IPS-NIHi11 (cell line): ENCODE measurements at regions not wholly inside any gene's neighbourhood (a gene's known extent, or its start where the extent isn't known, plus 50 kb on each side); places are given as distances from the start of the nearest gene placed in this dataset.

Source experiments
- DNase-seq: peaks from one replicate; pipeline ENCODE4 v3.0.0; 2012; ENCODE audit warnings: mixed read lengths, low spot score

GRCh38 chr11:15489281-15489680, 374.6 kb downstream of the INSC start:
- DNase-seq, result no peak

- no peak for DNase-seq
These were observed 375.8 kb downstream of the INSC start for GRCh38 chr11:15490535-15490934.

GRCh38 chr11:15493066-15493465, 378.3 kb downstream of the INSC start:
- peak; percentile 28 for DNase-seq

- no peak for DNase-seq
These were observed 379.3 kb downstream of the INSC start for GRCh38 chr11:15493921-15494620.

- no peak for DNase-seq
These were observed 380.0 kb downstream of the INSC start for GRCh38 chr11:15494740-15495139.

- no peak for DNase-seq
These were observed 380.7 kb downstream of the INSC start for GRCh38 chr11:15495462-15495861.

- DNase-seq, result no peak
These were observed 382.6 kb downstream of the INSC start for GRCh38 chr11:15497366-15497765.

- DNase-seq, result no peak
These were observed 385.0 kb downstream of the INSC start for GRCh38 chr11:15499674-15500073.

GRCh38 chr11:15500643-15501042, 385.9 kb downstream of the INSC start:
- DNase-seq, result no peak

GRCh38 chr11:15501566-15501965, 386.8 kb downstream of the INSC start:
- DNase-seq, result no peak

GRCh38 chr11:15505155-15505554, 390.4 kb downstream of the INSC start:
- no peak for DNase-seq

GRCh38 chr11:15507592-15507991, 392.9 kb downstream of the INSC start:
- no peak for DNase-seq

GRCh38 chr11:15509082-15509481, 394.4 kb downstream of the INSC start:
- DNase-seq, result no peak

- DNase-seq, result no peak
These were observed 404.5 kb downstream of the INSC start for GRCh38 chr11:15519124-15519791.

- DNase-seq, result no peak
These were observed 405.2 kb downstream of the INSC start for GRCh38 chr11:15519911-15520310.

- DNase-seq, result no peak
These were observed 408.8 kb downstream of the INSC start for GRCh38 chr11:15523543-15523942.

- DNase-seq, result no peak
These were observed 410.9 kb downstream of the INSC start for GRCh38 chr11:15525582-15525981.

- no peak for DNase-seq
These were observed 411.3 kb downstream of the INSC start for GRCh38 chr11:15526032-15526431.

GRCh38 chr11:15526859-15527450, 412.2 kb downstream of the INSC start:
- no peak for DNase-seq

GRCh38 chr11:15532432-15532831, 417.7 kb downstream of the INSC start:
- DNase-seq, result no peak

- no peak for DNase-seq
These were observed 419.5 kb downstream of the INSC start for GRCh38 chr11:15534266-15534665.

GRCh38 chr11:15535414-15535813, 420.7 kb downstream of the INSC start:
- DNase-seq, result no peak

- DNase-seq, result no peak
These were observed 421.7 kb downstream of the INSC start for GRCh38 chr11:15536438-15536837.
